ENCODE measurements at regions not wholly inside any gene's neighbourhood (a gene's known extent, or its start where the extent isn't known, plus 50 kb on each side); places are given as distances from the start of the nearest gene placed in this dataset.
"Not testable (repeated sequence)": the region's sequence is repeated elsewhere in the genome, so short reads cannot be mapped to it uniquely, and the experiment has no call there.

DNA sequence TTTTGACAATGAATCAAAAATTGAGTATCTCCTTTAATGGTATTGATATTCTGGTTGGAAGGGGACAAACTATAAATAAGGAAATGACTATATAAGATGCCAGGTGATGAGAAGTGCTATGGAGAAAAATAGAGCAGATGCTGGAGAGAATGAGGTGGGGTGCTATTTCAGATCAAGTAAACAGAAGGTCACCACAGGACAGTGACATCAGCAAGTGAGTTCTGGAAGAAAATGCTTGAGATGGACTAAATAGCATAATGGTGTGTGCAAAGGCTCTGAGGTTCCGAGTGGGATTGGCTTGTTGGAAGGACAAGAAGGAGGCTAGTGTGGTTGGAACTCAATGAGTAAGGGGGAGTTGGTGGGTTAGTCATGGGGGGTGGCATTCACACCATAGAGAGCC is 157.5 kb upstream of the SGCD start:
- DNase-seq: no peak

DNA sequence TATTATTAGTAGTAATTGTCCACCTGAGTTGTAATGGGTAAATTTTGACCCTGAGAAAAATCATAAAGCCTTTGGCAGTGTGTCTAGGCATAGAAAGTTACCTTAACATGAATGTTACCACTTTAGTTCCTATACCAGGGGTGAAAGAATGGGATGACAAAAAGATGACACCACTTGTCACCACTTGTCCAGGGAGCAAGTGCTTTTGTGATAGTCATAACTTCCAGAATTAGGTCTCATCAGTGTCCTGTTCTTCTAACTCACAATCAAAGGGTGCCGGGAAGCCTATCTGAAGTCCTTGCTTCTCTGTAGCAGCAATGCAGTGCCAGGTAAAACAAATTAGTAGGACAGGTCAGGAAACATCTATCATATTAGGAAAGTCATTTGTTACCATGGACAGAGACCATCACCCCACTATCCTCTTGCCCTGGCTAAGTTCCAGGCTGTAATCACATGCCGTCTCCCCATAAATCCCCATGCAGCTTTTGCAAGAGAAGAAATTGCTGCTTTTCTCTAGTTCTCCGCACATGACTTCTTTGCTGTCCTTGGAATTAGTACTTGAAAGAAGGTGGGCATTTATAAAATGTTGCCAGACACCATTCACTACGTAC is 156.5 kb upstream of the SGCD start:
- no peak for DNase-seq

DNA sequence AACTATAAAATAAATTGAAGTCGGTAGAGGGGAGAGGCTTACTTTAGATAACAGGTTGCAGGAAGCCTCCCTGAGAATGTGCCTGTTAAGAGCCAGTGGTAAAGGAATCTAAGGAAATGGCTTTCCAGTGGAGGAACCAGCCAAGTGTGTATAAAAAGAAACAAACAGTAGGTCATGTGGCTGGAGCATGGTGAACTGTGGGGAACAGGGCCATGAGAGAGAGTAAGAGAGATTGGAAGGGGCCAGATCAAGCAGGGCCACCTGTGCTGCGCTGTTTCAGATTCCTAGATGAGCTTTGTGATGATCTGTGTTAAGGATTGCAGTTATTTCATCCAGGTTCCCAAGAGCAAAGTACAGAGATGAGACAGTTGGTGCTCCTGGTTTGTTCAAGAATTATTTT is 152.7 kb upstream of the SGCD start:
- no peak for DNase-seq

DNA sequence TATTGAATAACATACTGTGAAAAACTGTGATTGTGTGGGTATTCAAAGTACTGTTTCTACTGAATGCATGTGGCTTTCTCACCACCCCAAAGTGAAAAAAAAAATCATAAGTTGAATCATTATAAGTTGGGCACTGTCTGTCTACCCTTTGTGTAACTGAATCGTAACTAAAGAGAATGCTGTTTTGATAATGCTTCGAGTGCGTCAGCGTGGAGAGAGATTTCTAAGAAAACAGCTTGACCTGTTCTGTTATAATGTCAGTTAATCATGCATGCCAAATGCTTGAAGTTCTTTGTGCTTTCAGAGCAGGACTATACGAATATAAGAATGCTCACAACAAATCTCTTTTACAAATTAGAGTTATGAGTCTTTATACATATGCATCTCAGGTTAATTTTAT is 148.8 kb upstream of the SGCD start:
- no peak for DNase-seq

DNA sequence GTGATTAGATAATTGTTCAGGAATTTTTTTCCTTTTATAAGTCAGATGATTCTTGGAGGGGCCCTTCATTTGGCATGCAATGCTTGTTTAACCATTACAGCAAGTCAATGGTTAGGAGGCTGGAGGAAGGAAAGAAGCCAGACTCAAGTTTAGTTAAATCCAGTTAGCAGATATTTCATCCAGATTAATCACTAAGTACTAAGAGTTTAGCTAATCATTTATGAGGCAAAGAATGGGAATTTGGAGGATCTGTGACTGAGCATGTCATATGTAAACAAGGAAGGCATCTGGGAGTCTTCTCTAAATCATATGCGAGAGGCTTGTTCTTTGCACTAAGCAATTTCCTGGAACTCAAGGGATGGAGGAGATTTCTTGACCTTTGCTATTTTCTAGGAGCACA is 145.3 kb upstream of the SGCD start:
- no peak for DNase-seq

DNA sequence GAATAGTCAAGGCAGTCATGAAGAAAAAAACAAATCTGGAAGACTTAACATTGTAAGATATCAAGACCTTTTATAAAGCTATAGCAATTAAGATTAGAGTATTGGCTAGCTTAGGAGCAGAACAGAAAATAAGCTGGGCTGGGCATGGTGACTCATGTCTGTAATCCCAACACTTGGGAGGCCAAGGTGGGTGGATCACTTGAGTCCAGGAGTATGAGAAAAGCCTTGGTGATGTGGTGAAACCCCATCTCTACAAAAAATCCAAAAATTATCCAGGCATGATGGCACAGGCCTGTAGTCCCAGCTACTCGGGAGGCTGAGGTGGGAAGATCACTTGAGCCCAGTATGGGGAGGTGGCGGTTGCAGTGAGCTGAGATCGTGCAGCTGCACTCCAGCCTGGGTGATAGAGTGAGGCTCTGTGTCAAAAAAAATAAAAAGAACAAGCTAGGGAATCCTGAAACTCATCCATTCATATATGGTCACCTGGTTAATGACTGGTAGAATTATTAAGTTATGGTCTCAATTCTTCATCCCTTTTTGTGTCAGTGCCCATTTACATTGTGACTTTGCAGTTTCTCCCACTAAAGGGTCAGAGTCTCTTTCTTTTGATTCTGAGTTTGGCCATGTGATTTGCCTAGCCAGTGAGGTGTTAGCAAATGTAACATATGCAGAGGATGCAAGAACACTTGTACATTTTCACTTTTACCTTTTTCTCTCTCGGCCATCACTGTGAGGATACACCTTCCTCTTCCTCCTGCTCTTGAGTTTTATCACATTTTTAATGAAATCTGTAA is 144.6 kb upstream of the SGCD start:
- DNase-seq: no peak

DNA sequence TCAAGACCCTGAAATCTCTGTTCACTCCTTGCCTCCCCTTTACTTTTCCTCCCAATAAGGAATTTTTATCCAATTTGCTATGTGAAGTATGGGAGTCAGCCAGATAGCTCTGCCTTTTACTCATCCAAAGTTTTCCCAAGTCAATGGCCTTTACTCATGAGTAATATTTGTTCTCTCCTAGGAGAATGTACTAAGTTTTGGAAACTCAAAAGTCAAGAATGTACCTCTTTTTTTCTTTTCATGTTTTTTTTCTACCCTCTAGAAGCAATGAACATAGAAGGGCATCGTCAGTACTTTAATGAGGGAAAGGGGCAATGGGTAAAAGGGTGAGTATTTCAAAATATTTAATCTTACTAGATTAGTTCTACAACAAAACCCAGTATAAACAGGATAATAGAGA is 140.2 kb upstream of the SGCD start:
- DNase-seq: no peak

DNA sequence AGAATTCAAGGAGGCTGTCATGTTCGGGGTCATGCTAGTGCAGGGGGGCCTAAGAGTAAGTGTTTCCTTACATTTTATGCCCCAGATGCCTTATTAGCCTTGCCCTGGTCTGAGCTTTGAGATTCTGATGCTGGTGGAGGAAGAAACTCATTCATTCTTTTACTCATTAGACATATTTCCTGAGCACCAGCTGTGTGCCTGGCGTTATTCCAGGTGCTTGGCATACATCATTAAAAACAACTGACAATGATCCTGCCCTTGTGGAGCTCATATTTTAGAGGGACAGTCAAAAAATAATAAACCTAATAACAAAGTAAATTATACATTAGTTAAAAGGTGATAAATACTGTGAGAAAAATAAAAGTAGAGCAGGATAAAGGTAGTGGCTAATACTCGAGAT is 138.9 kb upstream of the SGCD start:
- no peak for DNase-seq

DNA sequence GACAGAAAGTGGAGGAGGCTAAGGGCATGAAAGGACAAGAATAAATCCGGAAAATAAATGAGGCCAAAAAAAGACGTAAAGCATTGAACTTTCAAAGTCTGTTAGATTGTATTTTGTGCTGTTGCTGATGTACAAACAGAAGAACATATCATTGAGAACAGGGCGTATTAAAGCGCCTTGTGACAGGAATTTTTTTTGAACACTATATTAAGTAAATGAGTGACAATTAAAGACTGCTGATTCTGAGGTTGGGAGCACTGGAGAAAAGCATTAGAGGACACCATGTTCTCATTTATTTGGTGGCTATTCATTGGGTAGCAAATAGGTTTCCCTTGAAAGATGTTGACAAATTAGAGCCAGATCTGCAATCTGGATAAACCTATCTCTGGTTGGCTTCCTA is 137.3 kb upstream of the SGCD start:
- no peak for DNase-seq

DNA sequence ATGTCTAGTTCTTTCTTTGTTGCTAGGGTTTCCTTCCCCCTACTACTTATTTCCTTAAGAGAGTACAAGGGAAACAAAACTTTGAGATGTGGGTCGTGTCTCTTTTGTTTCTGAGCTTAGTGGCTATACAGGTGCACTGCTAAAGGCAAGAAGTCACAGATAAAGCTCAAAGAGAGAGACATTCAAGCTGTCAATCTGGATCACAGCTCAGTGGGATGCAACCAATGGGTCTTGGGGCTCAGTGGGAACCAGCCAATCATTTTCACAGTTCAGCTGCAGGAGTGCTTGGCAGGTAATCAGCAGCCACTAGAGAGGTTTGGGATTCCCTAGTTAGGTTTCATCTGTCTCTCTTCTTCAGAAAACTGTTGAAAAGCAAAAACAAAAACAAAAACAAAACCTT is 135.4 kb upstream of the SGCD start:
- DNase-seq: no peak

DNA sequence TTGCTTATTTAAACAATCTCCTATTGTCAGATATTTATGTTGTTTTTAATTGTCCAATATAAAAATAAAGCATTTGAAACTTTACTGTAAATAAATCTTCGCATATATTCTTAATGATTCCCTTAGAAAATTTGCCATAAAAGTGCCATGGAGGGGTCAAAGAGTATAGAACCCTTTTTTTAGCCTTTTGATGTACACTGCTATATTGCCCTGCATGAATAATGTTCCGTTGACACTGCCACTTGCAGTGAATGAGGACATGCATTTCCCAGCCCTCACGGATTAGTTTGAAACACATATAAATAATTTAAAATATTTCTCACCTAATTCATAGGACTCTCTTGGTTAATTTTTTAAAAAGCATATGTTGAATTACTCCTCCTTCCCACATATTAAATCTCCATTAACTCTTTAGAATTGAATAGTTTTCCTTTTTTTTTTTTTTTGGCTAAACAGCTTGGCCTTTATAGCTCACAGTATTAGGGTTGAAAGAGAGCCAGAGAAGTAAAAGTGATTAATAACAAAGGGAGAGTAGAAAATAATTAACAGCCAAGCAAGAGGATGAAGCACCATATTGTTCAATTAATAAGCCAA is 129.8 kb upstream of the SGCD start:
- no peak for DNase-seq

DNA sequence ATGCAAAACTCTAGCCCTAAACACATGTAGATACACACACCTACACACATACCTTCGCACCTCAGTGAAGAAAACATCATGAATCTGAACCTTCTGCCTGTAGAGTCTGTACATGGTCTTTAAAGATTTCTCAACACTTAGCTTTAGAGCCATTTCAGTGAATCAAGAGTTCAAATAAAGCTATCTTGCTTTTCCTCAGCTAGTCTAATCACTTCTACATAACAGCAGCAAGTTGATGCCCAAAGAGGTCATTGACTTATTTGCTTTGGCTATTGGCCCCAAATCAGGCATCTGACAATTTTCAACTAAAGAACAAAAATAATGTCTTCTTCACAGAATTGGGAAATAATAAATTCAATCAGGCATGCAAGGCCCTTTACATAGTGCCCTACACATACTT is 127.9 kb upstream of the SGCD start:
- no peak for DNase-seq

DNA sequence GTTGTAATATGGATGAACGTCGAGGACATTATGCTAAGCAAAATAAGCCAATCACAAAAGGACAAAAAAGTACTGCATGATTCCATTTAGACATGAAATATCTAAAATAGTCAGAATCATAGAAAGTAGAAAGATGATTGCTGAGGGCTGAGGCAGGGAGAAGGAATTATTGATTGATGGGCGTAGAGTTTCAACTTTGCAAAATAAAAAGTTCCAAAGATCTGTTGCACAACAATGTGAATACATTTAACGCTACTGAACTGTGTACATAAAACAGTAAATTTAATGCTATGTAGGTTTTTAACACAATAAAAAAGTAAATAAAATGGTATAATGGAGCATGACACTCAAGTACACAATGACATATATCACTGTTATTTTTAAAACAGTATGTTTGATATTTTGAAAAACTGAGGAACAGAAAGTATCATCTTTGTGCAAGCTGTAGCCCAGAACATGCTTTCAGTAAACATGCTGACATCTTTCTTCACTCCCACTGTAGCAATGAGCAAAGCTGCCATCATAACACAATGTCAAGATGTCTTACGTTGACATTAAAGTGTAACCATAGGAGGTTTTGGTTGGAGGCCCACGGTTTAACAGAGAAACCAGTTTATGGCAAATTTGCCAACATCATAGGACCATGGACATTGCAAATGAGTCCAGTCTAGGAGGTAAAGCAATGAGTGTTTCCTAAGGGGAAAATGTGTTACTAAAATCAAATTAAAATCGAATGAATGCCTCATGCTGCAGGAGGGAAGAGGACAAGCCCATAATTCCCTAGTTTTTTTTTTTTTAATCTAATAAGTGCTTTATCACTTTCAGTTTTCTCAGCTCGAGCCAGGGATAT is 125.8 kb upstream of the SGCD start:
- DNase-seq: no peak

DNA sequence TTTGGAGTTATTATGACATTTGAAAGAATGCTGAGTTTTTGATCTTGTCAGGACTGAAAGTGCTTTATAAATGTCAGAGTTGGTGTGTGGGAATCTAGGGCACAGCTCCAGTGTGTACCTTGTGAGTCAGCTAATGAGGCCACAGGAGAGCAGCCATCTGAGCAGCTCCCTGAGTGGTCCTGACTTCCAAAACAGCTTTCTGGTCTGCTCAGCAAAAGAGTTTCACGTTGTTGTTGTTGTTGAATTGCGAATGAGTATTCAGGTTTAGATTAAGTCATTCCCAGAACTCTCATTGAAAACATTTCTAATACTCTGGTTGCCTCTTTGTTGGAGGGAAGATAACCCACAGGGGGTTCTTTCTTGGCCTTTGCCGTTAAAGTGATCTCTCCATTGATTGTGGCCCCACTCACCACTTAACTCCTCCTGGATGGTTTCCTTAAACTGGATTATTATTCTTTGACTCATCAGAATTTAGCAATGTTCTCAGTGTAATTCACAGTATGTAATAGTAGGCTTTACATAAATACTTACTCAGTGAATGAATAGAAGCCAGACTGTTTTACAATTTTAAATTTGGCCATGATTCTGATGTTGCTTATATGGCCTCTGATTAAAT is 125.1 kb upstream of the SGCD start:
- no peak for DNase-seq

DNA sequence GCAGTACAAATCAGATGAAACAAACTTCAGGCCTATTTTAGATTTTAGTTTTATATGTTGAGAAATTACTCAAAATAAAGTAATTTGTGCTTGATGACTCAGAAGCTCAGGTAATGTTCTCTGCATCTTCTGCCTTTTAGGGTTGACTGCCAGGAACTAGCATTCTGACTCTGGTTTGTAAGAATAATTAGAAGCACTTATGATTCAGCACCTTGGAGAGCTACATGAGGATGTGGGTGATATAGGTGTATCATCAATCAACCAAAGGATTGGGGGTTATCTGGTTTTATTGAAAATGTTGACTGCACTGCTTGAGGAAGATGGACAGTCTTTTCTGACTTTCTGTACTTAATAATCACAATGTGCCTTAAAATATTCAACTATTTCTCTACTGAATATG is 118.7 kb upstream of the SGCD start:
- DNase-seq: no peak

DNA sequence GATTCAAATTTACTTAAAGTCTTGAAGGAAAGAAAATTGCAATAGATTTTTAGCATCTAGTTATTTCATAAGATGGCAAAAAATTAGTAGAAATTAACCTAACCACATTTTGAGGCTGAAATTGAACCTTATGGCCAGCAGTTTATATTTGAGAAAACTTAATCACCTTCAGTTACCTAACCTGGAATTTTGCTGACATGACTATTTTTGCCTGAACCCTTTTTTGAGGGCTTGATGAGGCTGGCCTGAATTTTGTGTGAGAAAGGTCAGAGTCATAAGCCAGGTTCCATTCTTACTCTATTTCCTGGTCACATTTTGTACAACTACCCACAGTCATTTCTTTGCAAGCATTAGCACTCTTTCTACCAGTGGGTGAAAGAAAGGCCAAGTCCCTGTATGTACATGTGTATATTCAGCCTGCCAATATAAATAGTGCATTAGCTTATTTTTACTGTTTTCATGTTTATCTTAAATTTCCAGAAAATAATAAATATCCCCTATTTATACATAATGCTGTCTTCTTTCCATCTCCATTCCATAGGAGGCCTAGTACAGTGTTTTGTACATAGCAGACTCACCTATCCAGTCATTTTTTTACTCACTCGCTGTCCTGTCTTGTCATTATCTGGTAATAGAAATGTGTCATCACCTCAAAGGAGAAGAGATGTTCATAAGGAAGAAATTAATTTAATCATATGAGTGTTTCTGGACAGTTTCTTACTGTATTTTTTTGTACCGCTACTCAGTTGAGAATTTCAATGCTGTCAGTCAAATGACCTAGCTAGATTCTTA is 108.4 kb upstream of the SGCD start:
- DNase-seq: no peak

DNA sequence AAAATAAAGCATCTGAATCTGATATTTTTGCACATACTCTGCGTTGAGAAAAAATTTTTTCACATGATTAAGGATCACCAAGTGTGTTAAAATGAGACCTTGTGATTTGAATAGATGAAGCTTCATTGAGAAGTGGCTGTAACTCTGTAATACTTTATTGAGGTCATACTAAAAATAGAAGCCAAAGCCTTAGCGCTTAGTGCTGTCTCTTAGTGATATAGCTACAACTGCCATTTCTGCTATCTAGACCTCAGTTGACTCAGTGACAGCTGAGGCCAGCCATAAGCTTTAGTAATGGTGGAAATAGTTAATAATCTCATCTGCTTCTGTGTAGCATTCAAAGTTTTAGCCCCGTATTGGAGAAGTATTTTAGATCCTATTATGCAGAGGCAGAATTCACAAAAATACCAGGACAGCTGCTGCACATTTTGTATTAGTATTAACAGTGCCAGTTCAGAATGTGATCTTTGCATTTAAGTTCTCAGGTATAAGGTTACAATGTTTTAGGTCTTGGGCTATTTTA is 107.4 kb upstream of the SGCD start:
- DNase-seq: no peak

DNA sequence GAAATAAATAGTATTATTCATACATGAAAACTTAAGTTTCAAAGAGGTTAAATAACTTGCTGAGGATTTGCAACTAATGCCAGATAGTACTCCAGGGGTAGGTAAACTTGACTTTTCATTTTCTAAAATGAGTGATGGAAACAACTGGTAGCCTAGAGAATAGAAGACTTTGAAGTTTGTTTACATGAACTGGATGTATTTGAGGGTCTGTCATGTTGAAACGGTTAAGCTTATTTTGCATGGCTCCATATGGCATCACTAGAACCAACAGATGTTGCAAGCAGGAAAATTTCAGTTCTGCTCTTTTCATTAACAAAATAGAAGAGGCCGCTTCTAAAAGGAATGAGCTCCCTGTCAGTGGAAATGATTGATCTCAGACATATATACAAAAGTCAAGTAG is 105.1 kb upstream of the SGCD start:
- no peak for DNase-seq

DNA sequence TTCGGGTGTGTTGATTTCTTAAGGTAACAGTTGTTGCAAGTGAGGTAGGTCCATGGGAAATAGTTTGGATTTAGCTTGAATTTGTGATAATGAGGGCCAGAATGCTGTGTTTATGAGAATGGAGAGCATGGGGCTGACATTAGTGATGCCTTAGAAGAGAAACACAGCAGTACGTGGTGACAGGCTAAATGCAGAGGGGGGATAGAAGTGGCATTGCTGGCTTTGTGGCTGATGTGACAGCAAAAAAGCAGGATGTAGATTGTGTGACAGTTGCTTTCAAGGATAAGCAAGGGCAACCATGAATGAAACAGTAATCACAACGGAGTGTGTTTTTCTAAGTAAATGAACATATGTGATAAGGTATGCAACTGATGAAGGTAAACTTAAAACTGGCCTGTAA is 103.4 kb upstream of the SGCD start:
- no peak for DNase-seq

DNA sequence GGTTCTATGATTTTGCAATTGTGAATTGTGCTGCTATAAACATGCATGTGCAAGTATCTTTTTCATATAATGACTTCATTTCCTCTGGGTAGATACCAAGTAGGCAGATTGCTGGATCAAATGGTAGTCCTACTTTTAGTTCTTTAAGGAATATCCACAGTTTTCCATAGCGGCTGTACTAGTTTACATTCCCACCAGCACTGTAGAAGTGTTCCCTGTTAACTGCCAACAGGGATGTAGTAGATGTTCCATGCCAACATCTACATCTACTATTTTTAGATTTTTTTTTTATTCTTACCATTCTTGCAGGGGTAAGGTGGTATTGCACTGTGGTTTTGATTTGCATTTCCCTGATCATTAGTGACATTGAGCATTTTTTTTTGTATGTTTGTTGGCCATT is 100.5 kb upstream of the SGCD start:
- DNase-seq: not testable (repeated sequence)

DNA sequence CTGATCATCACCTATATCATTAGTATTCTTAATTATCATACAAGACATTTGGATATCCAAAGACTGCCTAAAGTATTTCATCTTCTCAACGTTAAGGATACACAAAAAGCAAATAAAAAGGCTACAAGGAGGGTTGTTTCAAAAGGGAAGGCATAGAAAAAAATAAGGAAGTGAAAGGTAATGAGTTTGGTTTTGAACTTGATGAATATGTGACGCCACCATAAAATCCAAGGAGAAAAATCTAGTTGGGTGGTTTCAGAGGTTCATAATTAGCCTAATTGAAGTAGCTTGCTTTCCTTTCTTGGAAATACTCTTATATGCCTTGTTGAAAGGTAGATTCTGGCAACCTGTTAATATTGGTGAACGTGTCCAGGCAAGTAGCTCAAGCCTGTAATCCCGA is 96.1 kb upstream of the SGCD start:
- no peak for DNase-seq

DNA sequence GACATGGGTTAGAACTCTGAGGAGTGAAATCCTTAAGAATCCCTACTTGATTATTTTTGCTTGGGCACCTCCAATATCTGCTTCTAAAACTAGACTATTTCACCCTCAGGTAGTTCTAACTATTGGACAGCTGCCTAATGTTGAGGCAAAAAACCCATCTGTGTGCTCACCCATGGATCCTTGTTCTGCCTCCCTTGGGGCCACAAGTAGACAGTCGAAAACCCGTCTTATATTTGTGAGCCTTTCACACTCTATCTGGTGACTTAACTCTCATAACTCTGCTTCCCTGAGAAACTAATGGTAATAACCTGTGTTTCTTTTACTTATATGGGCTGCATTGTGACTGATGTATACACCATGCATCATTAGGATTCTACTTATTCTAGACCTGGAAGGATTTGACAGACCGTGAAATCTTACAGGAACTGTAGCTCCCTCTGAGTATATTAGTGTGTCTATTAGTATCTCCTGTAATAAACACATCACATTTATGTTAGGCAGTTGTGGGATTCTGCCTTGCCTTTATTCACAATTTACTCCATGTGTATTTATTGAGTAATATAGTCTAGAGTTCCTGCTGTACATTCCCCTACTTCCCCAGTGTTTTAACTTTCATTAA is 94.6 kb upstream of the SGCD start:
- DNase-seq: no peak
